Fibroblast of pulmonary artery (primary cell): ENCODE measurements at regions not wholly inside any gene's neighbourhood (a gene's known extent, or its start where the extent isn't known, plus 50 kb on each side); places are given as distances from the start of the nearest gene placed in this dataset.
A peak's percentile ranks its signal among the peaks of the same experiment; 100 is the strongest.

Experiments
- DNase-seq: peaks from one replicate; pipeline ENCODE4 v3.0.0-alpha.2; 2010; ENCODE audit warnings: low read depth
- H3K4me3 ChIP-seq: replicated peaks from 2 replicates; pipeline ENCODE4 v1.5.1; 2011; ENCODE audit warnings: low read depth, mild to moderate bottlenecking, control low read depth, low read length, moderate library complexity
- CTCF ChIP-seq: IDR thresholded peaks from 2 replicates; pipeline ENCODE4 v1.5.1; 2011; ENCODE audit warnings: mild to moderate bottlenecking, control low read depth, low read length, inconsistent platforms; ENCODE audit errors: missing control alignments

DNA sequence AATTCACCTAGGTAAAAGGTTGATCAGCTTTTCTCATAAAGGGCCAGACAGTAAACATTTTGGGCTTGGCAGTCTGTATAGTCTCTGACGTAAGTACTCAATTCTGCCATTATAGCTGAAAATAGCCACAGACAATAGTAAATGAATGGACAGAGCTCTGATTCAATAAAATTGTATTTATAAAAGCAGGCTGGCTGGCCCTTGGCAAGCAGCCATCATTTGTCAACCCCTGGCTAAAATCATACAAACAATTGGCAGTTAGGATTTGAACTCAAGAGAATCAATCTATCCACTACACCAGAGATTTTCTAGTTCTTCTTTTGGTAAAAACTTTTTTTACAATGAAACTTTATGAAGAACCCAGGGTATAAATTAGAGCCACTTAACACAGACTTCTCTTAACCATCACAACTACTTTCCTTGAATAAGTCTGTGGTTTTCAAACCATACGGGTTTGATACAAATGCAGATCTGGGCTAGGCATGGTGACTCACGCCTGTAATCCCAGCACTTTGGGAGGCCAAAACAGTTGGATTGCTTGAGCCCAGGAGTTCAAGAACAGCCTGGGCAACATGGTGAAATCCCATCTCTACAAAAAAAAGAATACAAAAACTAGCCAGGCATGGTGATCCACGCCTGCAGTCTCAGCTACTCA is 124.5 kb downstream of the SLC16A9 start:
- no peak for TF ChIP-seq CTCF
- H3K4me3 ChIP-seq, result no peak overlapping the region
- peak; percentile 36 for DNase-seq

- DNase-seq, result no peak
- no peak for TF ChIP-seq CTCF
- H3K4me3 ChIP-seq, result no peak overlapping the region
These were observed 126.9 kb downstream of the SLC16A9 start for GRCh38 chr10:59582780-59583179.

DNA sequence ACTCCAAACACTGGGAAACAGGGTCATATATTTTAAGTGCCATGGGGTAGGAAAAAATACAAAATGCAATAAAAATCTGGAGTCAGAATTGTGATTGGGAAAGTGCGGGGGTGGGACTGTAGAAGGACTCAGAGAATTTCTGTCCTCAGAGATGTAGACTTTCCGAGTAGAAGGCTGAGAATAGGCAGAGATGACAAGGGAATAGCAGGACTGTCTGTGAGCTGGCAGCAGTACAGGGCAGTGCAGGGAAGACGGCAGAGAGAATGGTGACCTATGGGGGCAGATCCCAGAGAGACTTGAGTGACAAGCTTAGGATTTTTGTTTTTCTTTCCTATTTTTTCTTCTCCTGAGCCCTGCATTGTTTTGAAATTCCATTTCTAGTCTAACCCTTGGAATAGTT is 127.6 kb downstream of the SLC16A9 start:
- no peak for DNase-seq
- no peak for TF ChIP-seq CTCF
- no peak overlapping the region for H3K4me3 ChIP-seq

DNA sequence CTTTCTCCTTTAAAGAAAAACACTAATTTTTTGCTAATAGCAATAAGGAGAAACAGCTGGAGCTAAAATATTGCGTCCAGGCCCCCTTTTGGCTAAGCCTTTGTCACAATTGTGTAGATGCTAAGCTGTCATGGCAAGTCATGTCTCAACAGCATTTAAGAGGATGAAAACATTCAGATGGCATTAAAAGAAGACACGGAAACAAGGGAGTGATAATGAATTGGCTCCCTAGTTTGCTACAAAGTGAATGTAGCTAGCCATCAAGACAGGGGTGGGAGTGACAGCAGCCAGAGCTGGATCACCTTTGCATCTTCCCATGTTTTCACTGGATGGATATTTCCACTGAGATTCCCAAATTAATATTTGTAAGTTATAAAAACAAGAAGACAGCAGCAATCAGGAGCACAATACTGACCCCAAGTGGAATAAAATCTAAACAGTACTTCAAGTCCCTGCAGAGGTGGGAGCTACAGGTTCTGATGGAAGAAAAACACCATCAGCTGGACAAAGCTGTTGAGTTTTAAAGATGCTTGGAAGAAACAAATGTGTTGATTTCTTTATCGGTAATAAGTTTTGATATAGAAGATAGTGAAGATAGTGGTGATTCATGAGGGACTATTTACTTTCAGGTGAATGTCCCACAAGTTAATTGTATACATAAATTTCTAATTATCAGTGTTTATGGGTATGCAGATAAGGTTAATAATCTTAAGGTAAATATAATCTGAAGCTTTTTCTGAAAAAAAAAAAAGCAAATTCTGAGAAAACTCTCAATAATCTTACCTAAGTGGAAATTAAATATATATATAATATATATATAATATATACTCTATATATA is 129.4 kb downstream of the SLC16A9 start:
- TF ChIP-seq CTCF, result peak; percentile 63
- DNase-seq, result peak; percentile 82
- H3K4me3 ChIP-seq, result no peak overlapping the region

DNA sequence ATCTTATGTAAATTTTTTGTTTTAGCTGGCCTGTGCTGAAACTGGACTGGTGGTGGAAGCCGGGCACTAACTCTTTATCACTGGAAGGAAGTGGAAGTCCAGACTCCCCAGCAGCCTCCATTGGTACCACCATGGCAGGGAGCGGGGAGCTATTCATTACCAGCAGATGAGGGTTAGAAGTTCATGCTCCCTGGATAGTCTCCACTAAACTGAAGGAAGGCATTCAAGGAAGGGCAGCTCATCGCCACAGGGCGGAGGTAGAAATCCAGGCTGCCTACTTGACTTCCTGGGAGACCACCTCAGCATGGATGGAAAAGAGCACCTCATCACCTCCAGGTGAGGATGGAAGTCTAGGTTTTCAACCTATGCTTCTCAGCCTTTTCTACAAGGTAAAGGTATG is 130.9 kb downstream of the SLC16A9 start:
- no peak overlapping the region for H3K4me3 ChIP-seq
- TF ChIP-seq CTCF, result no peak
- DNase-seq, result no peak

GRCh38 chr10:59577984-59578383 is 131.7 kb downstream of the SLC16A9 start:
- DNase-seq, result no peak
- no peak for TF ChIP-seq CTCF

DNA sequence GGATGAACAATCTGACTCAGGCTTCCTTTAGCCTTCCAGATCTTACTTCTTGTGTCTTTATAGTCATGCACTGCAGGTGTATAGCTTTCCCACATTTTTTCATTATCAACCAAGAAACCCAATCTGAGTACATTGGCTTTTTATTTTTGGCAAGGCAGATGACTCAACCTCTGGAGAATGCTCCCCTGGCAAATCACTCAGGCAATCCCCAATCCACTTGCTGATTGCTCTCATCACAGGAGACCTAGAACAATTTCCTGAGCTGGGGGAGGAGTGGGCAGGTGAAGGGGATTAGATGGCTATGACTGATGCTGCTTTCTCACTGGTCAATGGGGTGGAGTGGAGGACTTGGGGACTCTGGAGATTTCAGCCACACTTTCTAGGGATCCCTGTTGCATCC is 134.4 kb downstream of the SLC16A9 start:
- TF ChIP-seq CTCF, result no peak

More at GRCh38 chr10:59577984-59578383, 131.7 kb downstream of the SLC16A9 start:
- H3K4me3 ChIP-seq, result no peak overlapping the region

More for the DNA sequence above, 134.4 kb downstream of the SLC16A9 start:
- DNase-seq, result no peak
- H3K4me3 ChIP-seq, result no peak overlapping the region
